ENCODE measurements at regions not wholly inside any gene's neighbourhood (a gene's known extent, or its start where the extent isn't known, plus 50 kb on each side); places are given as distances from the start of the nearest gene placed in this dataset.

DNA sequence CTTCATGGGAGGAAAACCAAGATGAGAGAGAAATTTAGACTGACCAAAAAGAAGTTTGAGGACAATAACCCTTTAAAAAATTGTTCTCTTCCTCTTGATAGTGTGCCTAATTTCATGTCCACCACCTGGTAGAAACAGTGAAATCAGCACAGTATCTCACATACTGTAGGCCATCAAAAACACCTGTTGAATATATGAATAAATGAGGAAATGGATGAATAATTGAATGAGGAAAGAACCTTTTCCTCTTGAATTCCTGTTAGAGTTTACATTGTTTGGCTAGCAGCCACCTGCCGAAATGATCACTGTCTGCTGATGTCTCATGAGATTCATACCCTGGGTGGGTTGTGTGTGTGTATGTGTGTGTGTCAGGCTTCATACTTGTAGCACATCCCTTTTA is 198.7 kb upstream of the PBX1 start:
- TF ChIP-seq, protein P1, sequence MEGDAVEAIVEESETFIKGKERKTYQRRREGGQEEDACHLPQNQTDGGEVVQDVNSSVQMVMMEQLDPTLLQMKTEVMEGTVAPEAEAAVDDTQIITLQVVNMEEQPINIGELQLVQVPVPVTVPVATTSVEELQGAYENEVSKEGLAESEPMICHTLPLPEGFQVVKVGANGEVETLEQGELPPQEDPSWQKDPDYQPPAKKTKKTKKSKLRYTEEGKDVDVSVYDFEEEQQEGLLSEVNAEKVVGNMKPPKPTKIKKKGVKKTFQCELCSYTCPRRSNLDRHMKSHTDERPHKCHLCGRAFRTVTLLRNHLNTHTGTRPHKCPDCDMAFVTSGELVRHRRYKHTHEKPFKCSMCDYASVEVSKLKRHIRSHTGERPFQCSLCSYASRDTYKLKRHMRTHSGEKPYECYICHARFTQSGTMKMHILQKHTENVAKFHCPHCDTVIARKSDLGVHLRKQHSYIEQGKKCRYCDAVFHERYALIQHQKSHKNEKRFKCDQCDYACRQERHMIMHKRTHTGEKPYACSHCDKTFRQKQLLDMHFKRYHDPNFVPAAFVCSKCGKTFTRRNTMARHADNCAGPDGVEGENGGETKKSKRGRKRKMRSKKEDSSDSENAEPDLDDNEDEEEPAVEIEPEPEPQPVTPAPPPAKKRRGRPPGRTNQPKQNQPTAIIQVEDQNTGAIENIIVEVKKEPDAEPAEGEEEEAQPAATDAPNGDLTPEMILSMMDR (conservative IDR thresholded peaks at IDR 0.05; ENCODE audit: low read depth, low read length), result no peak
- TF ChIP-seq EZH2 (IDR thresholded peaks at IDR 0.05; ENCODE audit: borderline replicate concordance, low read depth, low read length, poor library complexity, severe bottlenecking), result no peak
